Retina (tissue), 1 donor: ENCODE measurements at regions not wholly inside any gene's neighbourhood (a gene's known extent, or its start where the extent isn't known, plus 50 kb on each side); places are given as distances from the start of the nearest gene placed in this dataset.
"Not testable (repeated sequence)": the region's sequence is repeated elsewhere in the genome, so short reads cannot be mapped to it uniquely, and the experiment has no call there.

Experiments used
- DNase-seq: peaks from one replicate; pipeline ENCODE4 v3.0.0-alpha.2; 2016

GRCh38 chr2:182550234-182550633, 123.4 kb upstream of the PDE1A start:
- no peak for DNase-seq

GRCh38 chr2:182552232-182552631, 125.4 kb upstream of the PDE1A start:
- DNase-seq = not testable (repeated sequence)

GRCh38 chr2:182552785-182553184, 125.9 kb upstream of the PDE1A start:
- DNase-seq = not testable (repeated sequence)

GRCh38 chr2:182553483-182553882, 126.6 kb upstream of the PDE1A start:
- no peak for DNase-seq

GRCh38 chr2:182554950-182555349, 128.1 kb upstream of the PDE1A start:
- DNase-seq = no peak

GRCh38 chr2:182558564-182558963, 131.7 kb upstream of the PDE1A start:
- DNase-seq = no peak

- DNase-seq = no peak
Observed at GRCh38 chr2:182559623-182560022, 132.8 kb upstream of the PDE1A start.

GRCh38 chr2:182565911-182566567, 139.2 kb upstream of the PDE1A start:
- DNase-seq = no peak

GRCh38 chr2:182573553-182573952, 142.5 kb upstream of the DNAJC10 start:
- DNase-seq = no peak

GRCh38 chr2:182577816-182578215, 138.2 kb upstream of the DNAJC10 start:
- DNase-seq = no peak

GRCh38 chr2:182581196-182581935, 134.7 kb upstream of the DNAJC10 start:
- DNase-seq = no peak

GRCh38 chr2:182584462-182584861, 131.6 kb upstream of the DNAJC10 start:
- no peak for DNase-seq

- no peak for DNase-seq
Observed at GRCh38 chr2:182585001-182585400, 131.1 kb upstream of the DNAJC10 start.

GRCh38 chr2:182585430-182585829, 130.6 kb upstream of the DNAJC10 start:
- DNase-seq = no peak

GRCh38 chr2:182586426-182586825, 129.6 kb upstream of the DNAJC10 start:
- no peak for DNase-seq

- DNase-seq = no peak
Observed at GRCh38 chr2:182587831-182588230, 128.2 kb upstream of the DNAJC10 start.

GRCh38 chr2:182589121-182589520, 126.9 kb upstream of the DNAJC10 start:
- no peak for DNase-seq

- no peak for DNase-seq
Observed at GRCh38 chr2:182591774-182592173, 124.3 kb upstream of the DNAJC10 start.

GRCh38 chr2:182592691-182593393, 123.2 kb upstream of the DNAJC10 start:
- DNase-seq = no peak

- DNase-seq = no peak
Observed at GRCh38 chr2:182593394-182593975, 122.6 kb upstream of the DNAJC10 start.

GRCh38 chr2:182594286-182594685, 121.8 kb upstream of the DNAJC10 start:
- DNase-seq = no peak

GRCh38 chr2:182595650-182596049, 120.4 kb upstream of the DNAJC10 start:
- no peak for DNase-seq

- DNase-seq = no peak
Observed at GRCh38 chr2:182597570-182598295, 118.3 kb upstream of the DNAJC10 start.
